ENCODE measurements at regions not wholly inside any gene's neighbourhood (a gene's known extent, or its start where the extent isn't known, plus 50 kb on each side); places are given as distances from the start of the nearest gene placed in this dataset.

GRCh38 chr4:20478412-20478811, 221.8 kb upstream of the PACRGL start:
- H3K27ac Mint-ChIP-seq (ENCODE audit: low read depth, unreplicated experiment), result no peak overlapping the region
- intact Hi-C loops (cut with micrococcal nuclease), result no loop called here
- H3K4me3 Mint-ChIP-seq (ENCODE audit: unreplicated experiment), result no peak overlapping the region
- no peak for TF ChIP-seq CTCF (IDR thresholded peaks at IDR 0.05; ENCODE audit: unreplicated experiment)
- BruUV-seq (replicated peaks), result no TSS peak
- no peaks in the 10 kb centered on the region for H3K36me3 Mint-ChIP-seq (ENCODE audit: insufficient read depth, unreplicated experiment)
- no peaks in the 10 kb centered on the region for H3K9me3 Mint-ChIP-seq (ENCODE audit: unreplicated experiment)
- H3K4me1 Mint-ChIP-seq (ENCODE audit: insufficient read depth, unreplicated experiment), result no peaks in the 10 kb centered on the region
- no peaks in the 10 kb centered on the region for H3K27me3 Mint-ChIP-seq (ENCODE audit: insufficient read depth, unreplicated experiment)
- ChIA-PET POLR2A (interaction anchor here (0.8 kb wide), 1 partner anchor 23 kb away, joined by 3 read pairs; no protein-coding TSS in a partner anchor), CTCF (no interaction called here)
- DNase-seq (ENCODE audit: unreplicated experiment), result no peak

GRCh38 chr4:20480165-20480947, 219.9 kb upstream of the PACRGL start:
- CTCF ChIA-PET, result interaction anchor here (1.3 kb wide), 1 partner anchor 11 kb away, joined by 4 read pairs; no protein-coding TSS in a partner anchor
- POLR2A ChIA-PET, result interaction anchor here (1.1 kb wide), 1 partner anchor 50 kb away, joined by 4 read pairs; no protein-coding TSS in a partner anchor
- no peaks in the 10 kb centered on the region for H3K9me3 Mint-ChIP-seq (ENCODE audit: unreplicated experiment)
- no peaks in the 10 kb centered on the region for H3K36me3 Mint-ChIP-seq (ENCODE audit: insufficient read depth, unreplicated experiment)
- DNase-seq (ENCODE audit: unreplicated experiment), result no peak
- no peak overlapping the region for H3K4me3 Mint-ChIP-seq (ENCODE audit: unreplicated experiment)
- TF ChIP-seq CTCF (IDR thresholded peaks at IDR 0.05; ENCODE audit: unreplicated experiment), result no peak
- intact Hi-C loops (cut with micrococcal nuclease), result no loop called here
- BruUV-seq (replicated peaks), result no TSS peak
- no peaks in the 10 kb centered on the region for H3K27me3 Mint-ChIP-seq (ENCODE audit: insufficient read depth, unreplicated experiment)
- no peaks in the 10 kb centered on the region for H3K4me1 Mint-ChIP-seq (ENCODE audit: insufficient read depth, unreplicated experiment)
- H3K27ac Mint-ChIP-seq (ENCODE audit: low read depth, unreplicated experiment), result no peak overlapping the region

GRCh38 chr4:20483416-20483815, 216.8 kb upstream of the PACRGL start:
- Mint-ChIP-seq H3K27ac (ENCODE audit: low read depth, unreplicated experiment) (no peak overlapping the region), H3K4me3 (ENCODE audit: unreplicated experiment) (no peak overlapping the region), H3K9me3 (ENCODE audit: unreplicated experiment) (no peaks in the 10 kb centered on the region), H3K36me3 (ENCODE audit: insufficient read depth, unreplicated experiment) (no peaks in the 10 kb centered on the region), H3K4me1 (ENCODE audit: insufficient read depth, unreplicated experiment) (no peaks in the 10 kb centered on the region), H3K27me3 (ENCODE audit: insufficient read depth, unreplicated experiment) (no peaks in the 10 kb centered on the region)
- intact Hi-C loops (cut with micrococcal nuclease), result no loop called here
- DNase-seq (ENCODE audit: unreplicated experiment), result no peak
- no peak for TF ChIP-seq CTCF (IDR thresholded peaks at IDR 0.05; ENCODE audit: unreplicated experiment)
- POLR2A ChIA-PET, result no interaction called here
- BruUV-seq (replicated peaks), result no TSS peak
- CTCF ChIA-PET, result no interaction called here

GRCh38 chr4:20486433-20486832, 213.8 kb upstream of the PACRGL start:
- intact Hi-C loops (cut with micrococcal nuclease), result no loop called here
- ChIA-PET POLR2A (no interaction called here), CTCF (interaction anchor here (0.6 kb wide), 1 partner anchor 509 kb away, joined by 4 read pairs; no protein-coding TSS in a partner anchor)
- Mint-ChIP-seq H3K9me3 (ENCODE audit: unreplicated experiment) (no peaks in the 10 kb centered on the region), H3K4me1 (ENCODE audit: insufficient read depth, unreplicated experiment) (no peaks in the 10 kb centered on the region), H3K4me3 (ENCODE audit: unreplicated experiment) (no peak overlapping the region), H3K36me3 (ENCODE audit: insufficient read depth, unreplicated experiment) (no peaks in the 10 kb centered on the region), H3K27ac (ENCODE audit: low read depth, unreplicated experiment) (no peak overlapping the region), H3K27me3 (ENCODE audit: insufficient read depth, unreplicated experiment) (no peaks in the 10 kb centered on the region)
- BruUV-seq (replicated peaks), result no TSS peak
- no peak for TF ChIP-seq CTCF (IDR thresholded peaks at IDR 0.05; ENCODE audit: unreplicated experiment)
- DNase-seq (ENCODE audit: unreplicated experiment), result no peak
